ENCODE measurements at regions not wholly inside any gene's neighbourhood (a gene's known extent, or its start where the extent isn't known, plus 50 kb on each side); places are given as distances from the start of the nearest gene placed in this dataset.

- DNase-seq (ENCODE audit: low read depth): no peak
These were observed 437.2 kb upstream of the TNP1 start for GRCh38 chr2:217297096-217297495.

- no peak for DNase-seq (ENCODE audit: low read depth)
These were observed 435.0 kb upstream of the TNP1 start for GRCh38 chr2:217294818-217295217.

DNA sequence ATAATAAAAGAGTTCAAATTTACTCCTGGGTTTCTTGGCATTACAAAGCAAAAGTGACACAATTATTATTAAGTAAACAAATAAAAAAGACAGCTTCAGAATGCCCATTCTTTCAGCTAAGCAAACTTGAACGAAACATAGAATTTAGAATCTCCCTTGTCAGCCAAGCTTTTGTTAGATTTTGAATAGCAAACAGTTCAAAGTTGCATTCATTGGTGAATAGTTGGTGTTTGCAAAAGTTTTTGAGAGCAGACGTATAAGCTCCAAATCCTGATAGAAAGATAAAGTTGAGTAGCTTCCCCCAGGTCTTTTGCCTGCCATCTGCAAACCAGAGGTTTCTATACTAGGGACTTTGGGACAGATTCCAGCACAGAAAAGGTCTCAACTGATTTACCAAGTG, 434.3 kb upstream of the TNP1 start:
- DNase-seq (ENCODE audit: low read depth): no peak

DNA sequence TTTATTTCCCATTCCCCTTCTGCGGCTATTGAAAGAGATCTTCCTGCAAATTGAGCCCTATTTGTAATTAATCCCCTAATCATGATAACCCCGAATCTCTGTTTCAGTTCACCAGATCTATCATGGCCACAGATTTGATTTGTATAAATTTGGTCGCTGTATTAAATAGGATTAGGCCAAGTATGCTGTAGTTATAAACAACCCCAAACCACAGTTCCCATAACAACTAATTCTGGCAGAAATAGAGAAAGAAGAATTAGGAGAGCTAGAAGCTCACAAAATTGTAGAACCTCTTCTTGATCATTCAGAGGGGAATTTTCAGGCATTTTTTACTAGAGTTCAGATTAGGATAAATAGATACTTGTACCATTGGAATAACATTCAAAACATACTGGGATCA, 433.7 kb upstream of the TNP1 start:
- DNase-seq (ENCODE audit: low read depth): no peak

DNA sequence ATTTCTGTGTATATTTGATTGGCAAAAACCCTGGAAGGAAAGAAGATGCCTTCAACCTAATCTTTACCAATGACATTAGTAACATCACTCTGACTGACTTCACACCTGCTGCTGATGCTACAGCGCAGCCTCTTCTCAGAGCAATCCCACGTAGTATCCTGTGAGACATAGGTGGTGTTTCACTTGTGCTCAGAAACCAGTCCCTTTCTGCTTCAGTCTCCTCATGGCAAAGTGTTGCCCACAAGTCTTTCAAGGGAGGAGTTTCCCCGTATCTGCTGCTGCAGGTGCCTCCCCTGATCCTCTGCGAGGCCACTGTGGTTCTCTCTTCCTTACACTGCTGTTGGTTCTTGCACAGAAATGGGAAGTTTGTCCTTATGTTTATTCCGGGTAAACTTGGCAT, 433.2 kb upstream of the TNP1 start:
- DNase-seq (ENCODE audit: low read depth): no peak

DNA sequence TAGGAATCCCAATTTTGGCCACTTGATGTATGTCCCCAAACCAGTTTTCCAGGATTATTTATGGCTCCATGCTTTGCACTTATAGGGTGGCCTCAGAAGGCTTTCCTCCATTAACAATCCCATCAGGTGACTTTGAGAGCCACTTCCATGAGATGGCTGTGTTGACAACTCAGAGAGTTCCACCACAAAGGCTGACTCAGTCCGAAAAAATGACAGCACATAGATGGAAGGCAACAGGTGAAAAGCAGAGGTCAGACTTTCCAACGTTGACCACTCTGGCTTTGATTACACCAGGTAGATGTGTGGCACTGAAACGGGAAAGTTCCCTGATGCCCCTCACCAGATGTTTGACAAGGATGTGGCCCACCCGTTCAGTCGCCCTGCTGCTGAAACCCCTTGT, 431.4 kb upstream of the TNP1 start:
- DNase-seq (ENCODE audit: low read depth): no peak

- DNase-seq (ENCODE audit: low read depth): no peak
These were observed 430.6 kb upstream of the TNP1 start for GRCh38 chr2:217290467-217290866.

GRCh38 chr2:217289907-217290280, 430.0 kb upstream of the TNP1 start:
- no peak for DNase-seq (ENCODE audit: low read depth)

GRCh38 chr2:217289177-217289906, 429.5 kb upstream of the TNP1 start:
- DNase-seq (ENCODE audit: low read depth): no peak

- no peak for DNase-seq (ENCODE audit: low read depth)
These were observed 428.7 kb upstream of the TNP1 start for GRCh38 chr2:217288472-217289063.

GRCh38 chr2:217286833-217287232, 427.0 kb upstream of the TNP1 start:
- no peak for DNase-seq (ENCODE audit: low read depth)

- no peak for DNase-seq (ENCODE audit: low read depth)
These were observed 426.1 kb upstream of the TNP1 start for GRCh38 chr2:217285926-217286325.

- no peak for DNase-seq (ENCODE audit: low read depth)
These were observed 423.6 kb upstream of the TNP1 start for GRCh38 chr2:217283460-217283859.

GRCh38 chr2:217282531-217282930, 422.7 kb upstream of the TNP1 start:
- DNase-seq (ENCODE audit: low read depth): no peak

- no peak for DNase-seq (ENCODE audit: low read depth)
These were observed 419.7 kb upstream of the TNP1 start for GRCh38 chr2:217279556-217279955.

GRCh38 chr2:217279140-217279539, 419.3 kb upstream of the TNP1 start:
- no peak for DNase-seq (ENCODE audit: low read depth)

DNA sequence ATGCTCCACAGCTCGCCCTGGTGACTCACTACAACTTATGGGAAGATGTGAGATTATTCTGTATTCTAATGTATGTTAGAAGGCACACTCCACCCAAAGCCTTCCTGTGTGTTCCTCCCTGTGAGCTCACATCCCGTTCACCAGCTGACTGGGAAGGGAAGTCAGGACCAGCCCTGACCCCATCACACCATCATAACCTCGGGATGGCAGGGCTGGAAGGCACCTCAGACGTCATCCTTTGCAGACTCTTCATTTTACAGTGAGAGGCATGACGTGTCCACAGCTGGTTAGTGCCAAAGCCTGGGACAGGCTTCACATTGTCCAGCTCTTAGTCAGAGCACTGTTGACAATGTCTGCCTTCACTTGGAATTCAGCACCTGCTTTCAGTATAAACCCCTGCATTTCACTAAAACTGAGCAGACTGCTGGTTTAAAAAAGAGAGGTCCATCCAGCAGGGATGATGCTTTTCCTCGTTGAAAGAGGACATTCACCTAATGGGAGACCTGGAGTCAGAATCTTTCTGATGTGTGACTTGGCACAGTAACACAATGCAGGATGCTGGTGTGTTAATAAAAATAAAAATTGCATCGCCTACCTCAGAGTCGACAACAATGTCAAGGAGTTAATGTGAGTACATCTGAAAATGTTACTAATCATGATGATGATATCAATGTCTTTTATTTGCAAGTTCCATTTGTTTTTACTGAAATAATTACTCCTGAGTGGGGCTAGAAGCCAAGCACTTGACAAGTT, 418.0 kb upstream of the TNP1 start:
- no peak for DNase-seq (ENCODE audit: low read depth)

GRCh38 chr2:217276433-217276832, 416.6 kb upstream of the TNP1 start:
- DNase-seq (ENCODE audit: low read depth): no peak

- no peak for DNase-seq (ENCODE audit: low read depth)
These were observed 415.2 kb upstream of the TNP1 start for GRCh38 chr2:217275091-217275490.

DNA sequence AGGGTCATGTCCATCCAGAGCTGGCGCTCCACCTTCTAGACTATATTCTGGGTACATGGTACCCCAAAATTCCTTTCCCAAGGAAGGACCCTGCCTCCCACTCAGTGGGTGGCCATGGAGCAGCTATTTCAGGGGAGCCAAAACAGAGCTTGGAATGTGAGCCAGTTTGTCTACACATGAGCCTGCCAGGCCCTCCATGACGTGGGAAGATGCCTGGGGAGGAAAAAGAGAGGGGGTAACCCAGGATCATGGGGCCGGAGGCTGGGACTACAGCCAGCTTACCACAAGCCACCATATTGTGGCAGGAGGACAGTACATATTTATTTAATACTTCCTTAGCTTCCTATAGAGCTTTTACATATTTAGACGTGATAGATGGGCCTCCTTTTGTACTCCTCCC, 414.7 kb upstream of the TNP1 start:
- no peak for DNase-seq (ENCODE audit: low read depth)

DNA sequence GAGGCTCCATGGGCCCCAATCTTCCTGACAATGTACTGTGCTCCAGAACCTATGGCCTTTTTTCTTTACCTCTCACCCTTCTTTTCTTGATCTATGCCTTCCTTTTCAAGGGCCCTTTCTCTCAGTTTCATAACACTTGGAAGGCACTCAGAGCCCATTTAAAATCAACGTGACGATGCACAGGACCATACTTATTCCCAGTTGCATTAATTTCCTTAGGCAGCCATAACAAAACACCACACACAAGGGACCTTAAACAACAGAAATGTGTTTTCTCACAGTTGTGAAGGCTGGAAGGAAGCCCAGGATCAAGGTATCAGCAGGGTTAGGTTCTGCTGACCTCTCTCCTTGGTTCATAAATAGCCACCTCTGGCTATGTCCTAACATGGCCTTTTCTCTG, 414.0 kb upstream of the TNP1 start:
- no peak for DNase-seq (ENCODE audit: low read depth)

GRCh38 chr2:217273162-217273561, 413.3 kb upstream of the TNP1 start:
- DNase-seq (ENCODE audit: low read depth): no peak

- no peak for DNase-seq (ENCODE audit: low read depth)
These were observed 411.9 kb upstream of the TNP1 start for GRCh38 chr2:217271813-217272212.

All from stimulated activated CD8-positive, alpha-beta memory T cell treated with anti-CD3 and anti-CD28 coated beads, Interleukin-12 subunit alpha, Interleukin-12 subunit beta, amount 100 ng/mL, for 1 hour (primary cell).